ENCODE measurements at regions not wholly inside any gene's neighbourhood (a gene's known extent, or its start where the extent isn't known, plus 50 kb on each side); places are given as distances from the start of the nearest gene placed in this dataset.

GRCh38 chr15:35161694-35162093 lies 76.6 kb upstream of the NANOGP8 start:
- Histone ChIP-seq H2BK20ac (ENCODE audit: low read depth, low read length, poor library complexity, severe bottlenecking) (no peak overlapping the region), H3K79me2 (ENCODE audit: insufficient read depth, low read length) (no peaks in the 10 kb centered on the region), H3K79me1 (ENCODE audit: insufficient read depth, low read depth, low read length, poor library complexity, severe bottlenecking) (no peaks in the 10 kb centered on the region), H3K9me3 (ENCODE audit: control insufficient read depth, low read depth, low read length) (no peaks in the 10 kb centered on the region), H3K18ac (ENCODE audit: insufficient read length, low read depth, low read length) (no peak overlapping the region), H3K4me1 (ENCODE audit: insufficient read depth, low read length) (no peaks in the 10 kb centered on the region), H2BK12ac (ENCODE audit: insufficient read length, low read depth, low read length) (no peak overlapping the region), H4K20me1 (ENCODE audit: control insufficient read depth, insufficient read depth, insufficient read length) (no peaks in the 10 kb centered on the region), H3K4ac (ENCODE audit: low read depth, low read length) (no peak overlapping the region), H3K27ac (ENCODE audit: insufficient read length, low read depth, low read length) (no peak overlapping the region), H3T11ph (ENCODE audit: low read length) (no peak overlapping the region), H2AK5ac (ENCODE audit: insufficient read length, low read length) (no peak overlapping the region), H3K9ac (ENCODE audit: extremely low read depth, insufficient read length, low read length) (no peak overlapping the region), H3K23me2 (ENCODE audit: insufficient read length, low read depth, low read length, poor library complexity, severe bottlenecking) (no peaks in the 10 kb centered on the region), H3K4me2 (ENCODE audit: insufficient read depth, insufficient read length, low read length) (no peak overlapping the region), H2BK120ac (ENCODE audit: low read depth, low read length, poor library complexity, severe bottlenecking) (no peak overlapping the region), H4K91ac (ENCODE audit: insufficient read length, low read depth, low read length) (no peak overlapping the region), H2AFZ (ENCODE audit: low read length) (no peak overlapping the region), H2BK15ac (ENCODE audit: low read depth, low read length) (no peak overlapping the region), H3K23ac (ENCODE audit: insufficient read length, low read depth, low read length) (no peak overlapping the region), H4K8ac (replicated peaks; ENCODE audit: insufficient read length, low read depth, low read length) (no peak overlapping the region), H2BK5ac (ENCODE audit: insufficient read length, low read length) (no peak overlapping the region), H3K14ac (ENCODE audit: insufficient read depth, low read length) (no peak overlapping the region), H3K27me3 (ENCODE audit: insufficient read depth, low read length) (no peaks in the 10 kb centered on the region), H4K5ac (ENCODE audit: insufficient read length, low read depth, low read length) (no peak overlapping the region), H3K56ac (ENCODE audit: insufficient read length, low read depth, low read length) (no peak overlapping the region)
- Mint-ChIP-seq H3K36me3 (ENCODE audit: insufficient read depth in 1 of 3, low read depth in 3 of 3) (no peaks in the 10 kb centered on the region; a peak in 2 of 7 replicates), H3K4me3 (no peak overlapping the region), H3K27me3 (ENCODE audit: low read depth) (no peaks in the 10 kb centered on the region), H3K9me3 (no peaks in the 10 kb centered on the region), H3K27ac (no peak overlapping the region), H3K4me1 (peaks cover 2% of the 10 kb centered on the region in 2 experiments; a peak in 3 of 4 replicates)
- DNase-seq = no peak
- TF ChIP-seq CTCF (conservative IDR thresholded peaks at IDR 0.05) = no peak
- WGBS (ENCODE audit: extremely low coverage, insufficient read length, low lambda C conversion rate) = no CpG with 5 or more reads among the region's 1 CpG
